Transverse colon (tissue), 4 donors: ENCODE measurements at regions not wholly inside any gene's neighbourhood (a gene's known extent, or its start where the extent isn't known, plus 50 kb on each side); places are given as distances from the start of the nearest gene placed in this dataset.

Experiments
- DNase-seq: peaks from one replicate; pipeline ENCODE4 v3.0.0-alpha.2; 2019
- H3K27ac ChIP-seq, 4 donors: fragments of 200-600 bp; sonication (generic); 2 replicates each; pipeline ENCODE4 v1.5.1; 2016 to 2018; ENCODE audit warnings: inconsistent platforms in 4 of 4
- H3K27me3 ChIP-seq: fragments of 200-600 bp; sonication (generic); 2 replicates; pipeline ENCODE4 v1.5.1; 2017; ENCODE audit warnings: inconsistent platforms
- H3K36me3 ChIP-seq, 4 donors: fragments of 200-600 bp; sonication (generic); 2 replicates each; pipeline ENCODE4 v1.5.1; 2017 to 2019; ENCODE audit warnings: inconsistent platforms in 4 of 4
- H3K4me1 ChIP-seq, 4 donors: fragments of 200-600 bp; sonication (generic); 2 replicates each; pipeline ENCODE4 v1.5.1; 2017 to 2020; ENCODE audit warnings: inconsistent platforms in 4 of 4
- H3K4me3 ChIP-seq, 4 donors: fragments of 200-600 bp; sonication (generic); 1 replicate in 1 of 4; 2 replicates in 3 of 4; pipeline versions ENCODE4 v1.5.1 to v1.6.1; 2017 to 2019; ENCODE audit warnings: inconsistent platforms in 4 of 4
- H3K9me3 ChIP-seq, 2 donors: fragments of 200-600 bp; sonication (generic); 2 replicates each; pipeline ENCODE4 v1.5.1; 2017 to 2019; ENCODE audit warnings: inconsistent platforms in 2 of 2
- CTCF ChIP-seq, 5 experiments: fragments of 200-600 bp in 3 of 5; fragments of 450-650 bp in 2 of 5; sonication (generic) in 3 of 5; IDR thresholded peaks; 1 replicate in 2 of 5; 2 replicates in 3 of 5; pipeline ENCODE4 v1.5.1; 2016 to 2017; ENCODE audit warnings: antibody characterized with exemption in 5 of 5, inconsistent platforms in 3 of 5, mild to moderate bottlenecking in 2 of 5, moderate library complexity in 1 of 5
- EP300 ChIP-seq: sonication (generic); formaldehyde crosslinking; IDR thresholded peaks from one replicate; pipeline ENCODE4 v1.6.1; 2017; ENCODE audit warnings: antibody characterized with exemption, low read depth
- POLR2A ChIP-seq: fragments of 450-650 bp; IDR thresholded peaks from one replicate; pipeline ENCODE4 v1.6.1; 2016; ENCODE audit warnings: antibody characterized with exemption, mild to moderate bottlenecking, moderate library complexity
- POLR2AphosphoS5 ChIP-seq, 3 donors: sonication (generic); formaldehyde crosslinking; IDR thresholded peaks; one replicate each; pipeline ENCODE4 v1.6.1; 2016; ENCODE audit warnings: antibody characterized with exemption in 3 of 3
- WGBS, 2 donors: methylation state at CpG; one replicate each; pipeline ENCODE4 v1.1.5; 2018; ENCODE audit warnings: low coverage in 1 of 2; 5-methylcytosine and 5-hydroxymethylcytosine counted together
- in situ Hi-C, 4 donors: fragments of 200-750 bp; cut with MboI; loops; one replicate each; pipeline versions ENCODE4 v1.15.0 to v1.15.1; 2017; ENCODE audit warnings: low sequenced_read_pairs in 3 of 4, low pct_ligation_motif_present in 1 of 4, low pct_unique_long_range_greater_than_20kb in 1 of 4
- intact Hi-C: fragments of 100-400 bp; cut with DNase I; formaldehyde crosslinking; loops from one replicate; pipeline ENCODE4 v1.15.1; 2023; ENCODE audit warnings: low total_unique reads

GRCh38 chr4:155600244-155600643 is 66.4 kb upstream of the GUCY1A1 start:
- WGBS, 2 donors, result 81 to 96% methylated on average over 5 of the region's 5 CpGs
- Histone ChIP-seq H3K9me3 (no peaks in the 10 kb centered on the region), H3K27me3 (no peaks in the 10 kb centered on the region), H3K36me3 (no peaks in the 10 kb centered on the region), H3K4me3 (no peak overlapping the region), H3K27ac (no peak overlapping the region), H3K4me1 (no peaks in the 10 kb centered on the region)
- intact Hi-C loops (no loop called here), in situ Hi-C loops (no loop called here)
- DNase-seq, result no peak
- no peak for TF ChIP-seq POLR2AphosphoS5 (IDR thresholded peaks at IDR 0.05)
- TF ChIP-seq POLR2A, result no peak
- no peak for TF ChIP-seq EP300
- no peak for TF ChIP-seq CTCF (IDR thresholded peaks at IDR 0.05)

- no peaks in the 10 kb centered on the region for H3K36me3 ChIP-seq
- H3K27me3 ChIP-seq, result no peaks in the 10 kb centered on the region
- no peak overlapping the region for H3K27ac ChIP-seq
- TF ChIP-seq POLR2AphosphoS5 (IDR thresholded peaks at IDR 0.05) (no peak), CTCF (IDR thresholded peaks at IDR 0.05) (no peak), EP300 (no peak), POLR2A (no peak)
- DNase-seq, result no peak
- no peaks in the 10 kb centered on the region for H3K4me1 ChIP-seq
- H3K9me3 ChIP-seq, result no peaks in the 10 kb centered on the region
- in situ Hi-C loops (no loop called here), intact Hi-C loops (no loop called here)
- H3K4me3 ChIP-seq, result no peak overlapping the region
Observed at GRCh38 chr4:155599596-155599995, 67.1 kb upstream of the GUCY1A1 start.

- Histone ChIP-seq H3K4me1 (no peaks in the 10 kb centered on the region), H3K27me3 (no peaks in the 10 kb centered on the region), H3K27ac (no peak overlapping the region), H3K9me3 (no peaks in the 10 kb centered on the region), H3K36me3 (no peaks in the 10 kb centered on the region), H3K4me3 (no peak overlapping the region)
- in situ Hi-C loops, result no loop called here
- TF ChIP-seq POLR2AphosphoS5 (IDR thresholded peaks at IDR 0.05) (no peak), EP300 (no peak), CTCF (IDR thresholded peaks at IDR 0.05) (no peak), POLR2A (no peak)
- DNase-seq, result no peak
- 77 to 92% methylated on average over 2 to 6 of the region's 6 CpGs for WGBS, 2 donors
- intact Hi-C loops, result no loop called here
Observed at GRCh38 chr4:155599085-155599484, 67.6 kb upstream of the GUCY1A1 start.

- H3K27me3 ChIP-seq, result no peaks in the 10 kb centered on the region
- in situ Hi-C loops, result no loop called here
- no peak overlapping the region for H3K4me3 ChIP-seq
- no peak for DNase-seq
- intact Hi-C loops, result no loop called here
- TF ChIP-seq CTCF (IDR thresholded peaks at IDR 0.05), result no peak
- TF ChIP-seq EP300, result no peak
- H3K4me1 ChIP-seq, result no peaks in the 10 kb centered on the region
- H3K27ac ChIP-seq, result no peak overlapping the region
- no peaks in the 10 kb centered on the region for H3K9me3 ChIP-seq
- no peaks in the 10 kb centered on the region for H3K36me3 ChIP-seq
- 42 to 87% methylated on average over 2 to 3 of the region's 3 CpGs for WGBS, 2 donors
Observed at GRCh38 chr4:155597933-155598451, 68.7 kb upstream of the GUCY1A1 start.
